Kidney tubule cell (primary cell): ENCODE measurements at regions not wholly inside any gene's neighbourhood (a gene's known extent, or its start where the extent isn't known, plus 50 kb on each side); places are given as distances from the start of the nearest gene placed in this dataset.
"Not testable (repeated sequence)": the region's sequence is repeated elsewhere in the genome, so short reads cannot be mapped to it uniquely, and the experiment has no call there.

ENCODE experiments used
- DNase-seq: peaks from one replicate; pipeline ENCODE4 v3.0.0-alpha.2; 2018; ENCODE audit warnings: low spot score

GRCh38 chr2:52698408-52698807, 1069.2 kb upstream of the CHAC2 start:
- DNase-seq: no peak

- no peak for DNase-seq
Measured at GRCh38 chr2:52697690-52698089, 1069.9 kb upstream of the CHAC2 start.

GRCh38 chr2:52695731-52696130, 1071.9 kb upstream of the CHAC2 start:
- DNase-seq: no peak

GRCh38 chr2:52686935-52687334, 1080.7 kb upstream of the CHAC2 start:
- peak; percentile 36 for DNase-seq

GRCh38 chr2:52676056-52676455, 1091.5 kb upstream of the CHAC2 start:
- DNase-seq: no peak

GRCh38 chr2:52668724-52669123, 1098.9 kb upstream of the CHAC2 start:
- no peak for DNase-seq

GRCh38 chr2:52659546-52659945, 1108.1 kb upstream of the CHAC2 start:
- no peak for DNase-seq

GRCh38 chr2:52658598-52658997, 1109.0 kb upstream of the CHAC2 start:
- peak; percentile 78 for DNase-seq

- DNase-seq: no peak
Measured at GRCh38 chr2:52639692-52640091, 1127.9 kb upstream of the CHAC2 start.

- no peak for DNase-seq
Measured at GRCh38 chr2:52632543-52632942, 1135.1 kb upstream of the CHAC2 start.

GRCh38 chr2:52629944-52630343, 1137.7 kb upstream of the CHAC2 start:
- no peak for DNase-seq

- DNase-seq: no peak
Measured at GRCh38 chr2:52629531-52629930, 1138.1 kb upstream of the CHAC2 start.

- no peak for DNase-seq
Measured at GRCh38 chr2:52622266-52622665, 1145.3 kb upstream of the CHAC2 start.

GRCh38 chr2:52613064-52613463, 1154.5 kb upstream of the CHAC2 start:
- DNase-seq: no peak

GRCh38 chr2:52611759-52612158, 1155.8 kb upstream of the CHAC2 start:
- DNase-seq: no peak

- DNase-seq: no peak
Measured at GRCh38 chr2:52608030-52608429, 1159.6 kb upstream of the CHAC2 start.

GRCh38 chr2:52597346-52597745, 1170.3 kb upstream of the CHAC2 start:
- no peak for DNase-seq

GRCh38 chr2:52594026-52594425, 1173.6 kb upstream of the CHAC2 start:
- DNase-seq: no peak

GRCh38 chr2:52584071-52584470, 1183.5 kb upstream of the CHAC2 start:
- not testable (repeated sequence) for DNase-seq

- DNase-seq: no peak
Measured at GRCh38 chr2:52572469-52572894, 1195.1 kb upstream of the CHAC2 start.

GRCh38 chr2:52571380-52572347, 1195.9 kb upstream of the CHAC2 start:
- DNase-seq: no peak

GRCh38 chr2:52570716-52571115, 1196.9 kb upstream of the CHAC2 start:
- no peak for DNase-seq

GRCh38 chr2:52563151-52563550, 1204.5 kb upstream of the CHAC2 start:
- no peak for DNase-seq

- DNase-seq: no peak
Measured at GRCh38 chr2:52558265-52558664, 1209.3 kb upstream of the CHAC2 start.
